ENCODE measurements at regions not wholly inside any gene's neighbourhood (a gene's known extent, or its start where the extent isn't known, plus 50 kb on each side); places are given as distances from the start of the nearest gene placed in this dataset.

- 64% methylated on average over 1 of the region's 1 CpG for WGBS, 2 donors
These were observed 294.0 kb upstream of the UGT8 start for GRCh38 chr4:114304567-114304966.

GRCh38 chr4:114306946-114307345 lies 291.7 kb upstream of the UGT8 start:
- TF ChIP-seq CTCF (IDR thresholded peaks at IDR 0.05), result no peak
- TF ChIP-seq EP300 (IDR thresholded peaks at IDR 0.05), result no peak
- TF ChIP-seq POLR2A (IDR thresholded peaks at IDR 0.05), result no peak
- 83 to 90% methylated on average over 2 of the region's 2 CpGs for WGBS, 2 donors
- no peaks in the 10 kb centered on the region for H3K36me3 ChIP-seq

More at GRCh38 chr4:114304567-114304966, 294.0 kb upstream of the UGT8 start:
- Histone ChIP-seq H3K27ac (no peak overlapping the region), H3K36me3 (no peaks in the 10 kb centered on the region), H3K27me3 (no peaks in the 10 kb centered on the region), H3K4me1 (no peaks in the 10 kb centered on the region), H3K4me3 (no peak overlapping the region), H3K9me3 (peaks cover 0 to 5% (median 0%) of the 10 kb centered on the region in 4 donors)
- TF ChIP-seq EP300 (IDR thresholded peaks at IDR 0.05) (no peak), POLR2A (IDR thresholded peaks at IDR 0.05) (no peak), CTCF (IDR thresholded peaks at IDR 0.05) (no peak)
- no peak for DNase-seq (ENCODE audit: low spot score in 2 of 2)

GRCh38 chr4:114310296-114310925 lies 288.2 kb upstream of the UGT8 start:
- no peak for DNase-seq (ENCODE audit: low spot score in 2 of 2)
- no peaks in the 10 kb centered on the region for H3K27me3 ChIP-seq
- H3K4me1 ChIP-seq, result peaks cover 0 to 5% (median 0%) of the 10 kb centered on the region in 4 donors
- H3K4me3 ChIP-seq, result no peak overlapping the region
- H3K9me3 ChIP-seq, result no peaks in the 10 kb centered on the region
- H3K36me3 ChIP-seq, result no peaks in the 10 kb centered on the region
- TF ChIP-seq EP300 (IDR thresholded peaks at IDR 0.05), result no peak
- no peak for TF ChIP-seq CTCF (IDR thresholded peaks at IDR 0.05)
- TF ChIP-seq POLR2A (IDR thresholded peaks at IDR 0.05), result no peak
- no peak overlapping the region for H3K27ac ChIP-seq

More at GRCh38 chr4:114306946-114307345, 291.7 kb upstream of the UGT8 start:
- Histone ChIP-seq H3K4me1 (peaks cover 0 to 5% (median 0%) of the 10 kb centered on the region in 4 donors), H3K27ac (no peak overlapping the region), H3K27me3 (no peaks in the 10 kb centered on the region), H3K4me3 (no peak overlapping the region), H3K9me3 (no peaks in the 10 kb centered on the region)
- DNase-seq (ENCODE audit: low spot score in 2 of 2), result no peak

- Histone ChIP-seq H3K36me3 (no peaks in the 10 kb centered on the region), H3K27ac (no peak overlapping the region), H3K4me3 (no peak overlapping the region), H3K9me3 (no peaks in the 10 kb centered on the region), H3K27me3 (no peaks in the 10 kb centered on the region), H3K4me1 (peaks cover 0 to 5% (median 0%) of the 10 kb centered on the region in 4 donors)
- DNase-seq (ENCODE audit: low spot score in 2 of 2), result no peak
- TF ChIP-seq EP300 (IDR thresholded peaks at IDR 0.05), result no peak
- 82 to 88% methylated on average over 4 of the region's 4 CpGs for WGBS, 2 donors
These were observed 286.8 kb upstream of the UGT8 start for GRCh38 chr4:114311787-114312186.

- no peaks in the 10 kb centered on the region for H3K36me3 ChIP-seq
- H3K4me1 ChIP-seq, result peaks cover 0 to 5% (median 0%) of the 10 kb centered on the region in 4 donors
- H3K9me3 ChIP-seq, result no peaks in the 10 kb centered on the region
- DNase-seq (ENCODE audit: low spot score in 2 of 2), result no peak
- H3K27ac ChIP-seq, result no peak overlapping the region
- H3K27me3 ChIP-seq, result no peaks in the 10 kb centered on the region
- 83 to 88% methylated on average over 3 of the region's 3 CpGs for WGBS, 2 donors
- no peak for TF ChIP-seq EP300 (IDR thresholded peaks at IDR 0.05)
- TF ChIP-seq POLR2A (IDR thresholded peaks at IDR 0.05), result no peak
- TF ChIP-seq CTCF (IDR thresholded peaks at IDR 0.05), result no peak
- no peak overlapping the region for H3K4me3 ChIP-seq
These were observed 286.3 kb upstream of the UGT8 start for GRCh38 chr4:114312338-114312737.
